NCI-H1105 (cell line): ENCODE measurements at regions not wholly inside any gene's neighbourhood (a gene's known extent, or its start where the extent isn't known, plus 50 kb on each side); places are given as distances from the start of the nearest gene placed in this dataset.
"Not testable (repeated sequence)": the region's sequence is repeated elsewhere in the genome, so short reads cannot be mapped to it uniquely, and the experiment has no call there.

ENCODE experiments used
- DNase-seq: peaks from one replicate; lab custom pipeline; 2025; lab: John Stamatoyannopoulos, UW

DNA sequence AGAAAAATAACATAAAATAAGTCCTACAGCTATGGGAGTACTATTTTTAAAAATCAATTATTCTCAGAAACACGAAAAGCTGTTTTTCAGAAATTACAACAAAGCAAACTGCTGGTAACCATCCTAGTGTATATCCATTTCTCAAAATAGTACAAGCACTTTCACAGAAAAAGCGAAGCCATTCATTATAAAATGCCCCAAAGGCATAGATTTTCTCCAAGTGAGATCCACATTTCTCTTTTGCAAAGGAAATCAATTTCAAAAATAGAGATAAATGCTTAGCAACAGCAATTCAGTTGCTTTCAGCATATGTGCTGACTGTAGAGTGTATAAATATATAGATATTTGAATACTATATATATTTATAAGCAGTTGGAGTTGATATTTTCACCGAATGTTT lies 1266.3 kb downstream of the SI start:
- no peak for DNase-seq

DNA sequence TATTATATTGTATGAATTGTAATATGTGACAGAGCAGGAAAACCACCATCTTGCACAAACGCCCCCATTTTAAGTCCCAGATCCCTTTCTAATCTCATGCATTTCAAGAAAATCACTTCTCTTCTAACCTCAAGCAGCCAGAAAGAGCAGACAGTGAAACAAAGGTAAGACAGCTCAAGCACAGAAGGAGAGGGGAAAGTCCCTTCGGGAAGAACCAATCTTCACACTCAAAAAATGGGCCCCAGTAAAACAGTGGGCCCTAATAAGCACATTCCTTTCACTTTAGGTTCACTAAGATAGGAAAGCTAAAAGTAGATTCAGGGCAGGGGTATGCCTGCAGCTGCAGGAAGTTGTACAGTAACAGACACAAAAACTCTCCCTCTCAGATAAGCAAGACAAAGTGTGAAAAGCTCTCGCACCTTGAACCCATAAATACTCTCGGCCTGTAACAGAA lies 1268.7 kb downstream of the SI start:
- DNase-seq = no peak

DNA sequence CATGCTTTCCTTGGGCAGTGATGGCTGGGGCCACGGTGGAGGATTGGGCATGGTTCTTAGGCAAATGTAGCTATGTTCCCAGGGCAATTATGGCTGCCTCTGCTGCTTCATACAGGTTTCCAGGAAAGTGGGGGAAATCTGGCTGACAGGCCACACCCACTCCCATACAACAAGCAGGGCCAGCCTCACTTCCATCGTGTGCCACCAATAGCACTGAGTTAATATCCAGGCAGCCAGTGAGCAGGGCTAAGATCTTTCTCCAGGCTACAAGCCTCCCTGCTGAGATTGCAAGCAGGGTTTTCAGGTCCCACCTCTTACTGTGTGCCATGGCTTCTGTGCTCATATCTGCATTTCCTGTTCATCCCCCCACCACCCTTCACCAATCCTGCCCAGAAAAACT lies 1291.9 kb downstream of the SI start:
- no peak for DNase-seq

DNA sequence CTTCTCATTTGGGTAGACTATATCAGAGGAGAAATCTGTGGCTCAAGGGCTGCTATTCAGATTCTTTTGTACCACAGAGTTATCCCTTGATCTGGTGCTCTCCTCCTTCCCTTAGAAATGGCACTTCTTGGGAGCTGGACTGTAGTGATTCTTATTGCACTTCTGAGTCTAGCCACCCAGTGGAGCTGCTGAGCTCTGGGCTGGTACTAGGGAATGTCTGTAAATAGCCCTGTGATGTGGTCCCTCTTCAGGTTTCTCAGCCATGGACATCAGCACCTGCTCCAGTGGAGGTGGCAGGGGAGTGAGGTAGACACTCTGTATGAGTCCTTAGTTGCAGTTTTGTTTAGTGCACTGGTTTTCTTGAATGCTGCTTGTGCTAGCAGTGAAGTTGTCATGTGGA lies 1292.6 kb downstream of the SI start:
- DNase-seq = no peak

DNA sequence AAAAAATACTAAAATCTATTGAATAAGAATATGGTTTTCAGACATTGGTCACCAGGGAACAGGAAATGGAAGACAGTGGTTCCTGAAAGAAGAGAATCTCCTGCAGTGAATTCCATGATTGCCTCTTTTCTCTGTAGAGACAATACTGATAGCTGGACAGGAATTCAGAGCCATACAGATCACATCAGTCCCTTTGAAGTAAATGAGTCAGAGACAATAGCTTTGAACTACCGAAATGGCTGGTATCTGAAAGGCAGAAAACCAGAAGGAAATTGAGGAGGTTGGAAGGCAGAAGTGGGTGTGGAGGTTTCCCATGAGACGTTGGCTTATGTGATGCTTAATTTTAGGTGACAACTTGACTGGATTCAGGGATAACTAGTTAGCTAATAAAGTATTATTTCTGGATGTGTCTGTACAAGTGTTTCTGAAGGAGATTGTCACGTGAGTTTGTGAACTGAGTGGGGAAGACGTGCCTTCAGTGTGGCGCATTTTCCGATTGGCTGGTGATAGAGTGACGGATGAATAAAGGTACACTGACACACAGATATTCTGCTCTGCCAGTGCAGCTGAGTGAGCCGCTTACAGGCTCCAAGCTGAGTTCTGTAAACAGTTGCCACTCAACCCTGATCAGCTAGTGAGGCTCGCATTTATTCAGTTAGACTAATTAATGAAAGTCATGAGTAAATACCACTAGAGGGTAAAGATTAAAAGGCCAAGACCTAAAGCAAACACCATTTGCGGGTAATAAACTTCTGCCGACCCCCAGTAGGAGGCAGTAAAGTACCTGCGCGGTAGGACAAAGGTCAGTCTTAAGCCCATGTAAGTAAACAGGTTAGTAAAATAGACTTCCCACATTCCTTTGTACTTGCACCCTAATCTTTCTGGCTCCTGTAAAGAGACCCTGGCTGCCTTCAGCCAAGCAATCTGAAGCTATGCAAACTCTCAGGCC lies 1298.6 kb downstream of the SI start:
- DNase-seq = no peak

DNA sequence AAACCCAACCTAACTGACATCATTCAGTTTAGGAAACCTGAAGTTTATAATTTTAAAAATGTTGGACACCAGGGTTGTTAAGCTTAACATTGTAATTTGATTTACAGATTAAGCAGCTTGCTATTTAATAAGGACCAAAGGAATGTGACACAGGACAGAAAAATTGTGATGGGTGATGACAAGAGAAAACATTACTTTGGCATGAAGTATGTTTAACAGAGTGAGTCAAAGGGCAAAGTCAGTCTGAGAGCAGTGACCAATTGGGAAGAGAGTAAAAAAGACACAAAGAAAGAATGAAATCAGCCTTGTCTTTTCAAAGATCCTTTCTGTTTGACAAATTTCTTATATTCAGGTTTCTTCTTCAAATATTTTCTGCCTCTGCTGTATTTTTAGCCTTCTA lies 1301.6 kb downstream of the SI start:
- DNase-seq = no peak

DNA sequence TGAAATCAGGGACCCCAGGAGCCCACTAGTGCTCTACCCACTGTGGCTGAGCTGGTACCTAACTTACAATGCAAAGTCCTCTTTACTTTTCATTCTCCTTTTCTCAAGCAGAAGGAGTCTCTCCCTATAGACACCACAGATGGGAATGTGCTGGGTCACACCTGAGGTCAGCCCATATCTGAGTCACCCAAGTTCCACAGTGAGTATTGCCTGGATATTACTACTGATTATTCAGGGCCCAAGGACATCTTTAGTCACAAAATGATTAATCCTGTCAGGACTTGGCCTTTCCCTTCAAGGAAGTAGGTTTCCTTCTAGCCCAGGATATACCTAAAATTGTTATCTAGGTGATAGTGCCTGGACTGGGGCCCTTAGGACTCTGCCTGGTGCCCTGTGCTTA lies 1305.2 kb downstream of the SI start:
- no peak for DNase-seq

DNA sequence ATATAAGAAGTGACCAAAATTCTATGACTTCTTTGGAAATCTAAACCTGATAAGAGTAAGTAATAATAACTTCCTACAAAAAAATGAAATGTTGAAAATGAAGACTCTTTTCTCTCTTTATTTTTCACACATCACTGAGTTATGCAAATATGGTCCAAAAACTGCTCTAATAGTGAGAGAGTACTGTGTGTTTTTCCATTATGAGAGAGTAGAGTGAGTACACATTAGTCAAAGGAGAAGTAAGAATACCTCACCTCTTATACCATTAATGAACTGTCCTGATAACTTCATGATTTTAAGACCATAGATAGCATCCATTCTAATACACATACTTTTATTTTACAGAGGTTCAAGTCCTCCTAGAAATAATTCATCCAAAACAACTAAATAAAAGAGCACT lies 1310.2 kb downstream of the SI start:
- DNase-seq = no peak

DNA sequence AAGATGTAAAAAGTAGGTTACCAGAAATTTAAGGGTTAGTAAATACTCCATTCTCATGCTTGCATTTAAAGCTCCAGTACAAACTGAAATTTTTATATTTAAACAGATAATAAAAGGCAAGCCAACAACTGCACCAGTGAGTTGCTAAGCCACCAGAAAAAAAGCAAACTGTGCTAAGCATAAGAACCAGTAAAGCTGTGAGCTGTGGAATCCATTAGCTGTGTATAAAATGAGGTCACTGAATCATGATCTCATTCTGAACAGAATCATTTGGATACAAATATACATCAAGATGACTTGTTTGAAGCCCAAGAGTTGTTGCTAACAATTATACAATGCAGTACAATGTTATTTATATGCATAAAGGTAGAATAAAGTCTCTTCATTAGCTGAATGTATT lies 1312.2 kb downstream of the SI start:
- DNase-seq = no peak

DNA sequence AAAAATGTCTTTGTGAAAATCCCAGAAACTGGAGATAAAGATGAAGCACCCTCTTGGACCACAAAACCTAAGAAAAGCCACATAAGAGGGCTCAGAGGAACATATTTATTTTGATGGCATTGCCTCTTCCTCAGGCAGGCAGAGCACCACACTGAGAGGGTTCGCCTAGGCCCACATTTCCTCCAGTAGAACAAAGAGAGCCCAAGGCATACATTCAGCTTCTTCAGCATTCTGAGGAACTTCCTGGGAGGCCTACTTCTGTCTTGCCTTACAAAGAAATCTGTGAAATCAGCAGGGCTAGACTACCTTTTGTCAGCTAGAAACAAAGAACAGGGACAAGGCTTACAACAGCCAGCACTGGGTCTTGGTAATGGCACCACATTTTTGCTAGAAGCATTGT lies 1325.3 kb downstream of the SI start:
- no peak for DNase-seq

DNA sequence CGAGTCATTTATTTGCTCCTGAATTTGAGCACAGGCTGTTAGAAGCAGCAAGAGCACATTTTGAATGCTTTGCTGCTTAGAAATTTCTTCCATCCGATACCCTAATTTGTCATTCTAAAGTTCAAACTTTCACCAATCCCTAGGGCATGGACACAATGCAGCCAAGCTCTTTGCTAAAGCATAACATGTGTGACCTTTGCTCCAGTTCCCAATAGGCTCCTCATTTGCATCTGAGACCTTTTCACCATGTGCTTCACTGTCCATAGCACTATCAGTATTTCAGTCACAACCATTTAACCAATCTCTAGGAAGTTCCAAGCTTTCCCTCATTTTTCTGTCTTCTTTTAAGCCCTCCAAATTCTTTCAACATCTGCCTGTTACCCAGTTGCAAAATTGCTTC lies 1333.1 kb downstream of the SI start:
- no peak for DNase-seq

DNA sequence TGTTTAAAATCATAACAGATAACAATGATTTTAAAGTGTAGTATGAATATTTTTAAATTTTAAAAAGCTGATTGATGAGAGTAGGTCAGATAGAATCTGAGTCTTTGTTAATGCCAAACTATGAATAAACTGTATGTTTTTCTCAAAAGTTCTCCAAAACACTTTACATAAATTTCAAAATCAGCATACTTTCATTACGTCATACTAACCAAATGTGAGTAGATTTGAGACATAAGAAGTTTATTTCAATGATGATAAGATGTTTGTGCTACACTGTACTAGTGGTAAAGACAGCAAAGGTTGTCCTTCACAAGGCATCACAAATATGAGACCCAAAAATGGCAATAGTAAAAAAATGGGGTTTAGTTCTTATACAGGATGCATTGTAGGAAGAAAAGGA lies 1342.9 kb downstream of the SI start:
- DNase-seq = no peak

DNA sequence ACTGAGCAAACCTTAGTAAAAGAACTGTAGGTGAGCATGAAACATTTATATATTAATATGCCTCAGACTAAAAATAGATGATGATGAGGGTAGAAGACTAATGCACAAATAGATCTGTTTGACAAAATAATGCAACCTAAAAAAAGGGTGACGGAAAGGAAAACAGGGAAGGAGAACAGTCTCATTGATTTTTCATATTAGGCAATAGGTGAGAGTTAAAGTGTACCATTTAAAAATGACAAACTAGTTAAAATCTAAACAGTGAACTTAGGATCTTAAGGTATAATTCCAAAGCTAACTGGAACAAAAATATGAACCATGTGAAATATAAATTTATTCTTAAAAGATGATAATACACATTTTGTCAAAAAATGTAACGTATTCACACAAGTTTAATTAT lies 1347.6 kb downstream of the SI start:
- DNase-seq = no peak

DNA sequence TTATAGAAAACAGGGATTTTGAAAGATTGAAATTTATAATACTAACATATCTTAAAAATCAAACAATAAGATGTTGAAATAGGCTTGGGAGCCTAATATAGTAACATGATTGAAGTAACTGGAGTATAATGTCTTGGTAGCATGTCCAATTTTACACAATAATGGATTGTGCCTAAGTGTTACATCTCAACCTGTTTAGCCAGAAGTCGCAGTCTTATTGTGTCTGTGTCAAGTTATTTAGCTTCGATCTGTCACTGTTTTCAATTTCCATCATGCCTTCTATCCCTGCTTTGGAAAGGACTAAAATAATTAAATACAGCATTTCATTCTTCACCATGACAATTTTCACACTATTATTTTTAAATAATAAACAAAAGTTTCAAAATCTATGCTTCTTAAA lies 1352.2 kb downstream of the SI start:
- DNase-seq = no peak

DNA sequence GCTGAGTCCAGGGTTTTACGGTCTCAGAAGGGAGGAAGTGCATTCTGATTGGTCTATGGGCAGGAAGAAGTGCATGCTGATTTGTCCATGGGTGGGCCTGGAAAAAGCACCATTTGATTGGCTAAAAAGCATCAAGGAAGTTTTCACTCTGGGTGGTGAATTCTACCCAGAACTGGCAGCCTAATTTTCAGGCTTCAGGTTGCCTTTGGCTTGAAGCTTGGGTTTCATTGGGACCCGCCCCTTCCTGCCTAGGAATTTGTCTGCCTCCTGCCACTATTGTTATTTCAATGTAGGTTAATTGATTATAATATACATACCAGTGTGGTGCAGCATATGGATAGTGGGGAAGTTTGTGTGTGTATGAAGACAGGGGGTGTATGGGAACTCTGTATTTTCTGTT lies 1355.9 kb downstream of the SI start:
- no peak for DNase-seq

DNA sequence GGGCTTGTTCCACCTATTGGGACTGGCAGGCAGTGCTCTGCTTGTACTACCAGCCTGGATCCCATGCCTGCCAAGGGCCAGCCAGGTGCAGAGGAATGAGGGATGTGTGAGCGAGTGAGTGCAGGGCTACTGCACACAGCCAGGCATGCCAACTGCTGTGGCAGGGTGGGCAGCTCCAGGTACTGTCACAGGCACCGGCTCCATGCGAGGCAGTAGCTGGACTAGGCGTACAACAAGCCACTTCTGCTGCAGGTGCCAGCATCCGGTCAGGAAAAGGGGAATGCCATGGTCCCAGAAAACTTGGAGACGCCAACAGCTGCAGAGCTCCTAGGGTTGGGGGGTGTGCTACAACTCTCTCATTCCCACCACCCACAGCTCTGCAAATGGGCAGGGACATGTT lies 1356.7 kb downstream of the SI start:
- no peak for DNase-seq

DNA sequence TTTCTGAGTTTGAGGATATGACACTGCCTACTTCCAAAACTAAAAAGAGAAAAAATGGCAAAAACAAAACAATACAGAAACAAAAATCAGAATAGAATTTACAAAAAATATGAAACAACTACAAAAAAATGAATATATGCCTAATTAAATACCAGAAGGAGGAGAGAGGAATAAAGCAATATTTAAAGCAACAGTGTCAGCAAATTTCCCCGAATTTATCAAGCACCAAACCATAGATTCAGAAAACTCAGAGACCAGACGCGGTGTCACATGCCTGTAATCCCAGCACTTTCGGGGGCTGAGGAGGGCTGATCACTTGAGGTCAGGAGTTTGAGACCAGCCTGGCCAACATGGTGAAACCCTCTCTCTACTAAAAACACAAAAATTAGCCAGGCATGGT lies 1360.9 kb downstream of the SI start:
- DNase-seq = no peak

DNA sequence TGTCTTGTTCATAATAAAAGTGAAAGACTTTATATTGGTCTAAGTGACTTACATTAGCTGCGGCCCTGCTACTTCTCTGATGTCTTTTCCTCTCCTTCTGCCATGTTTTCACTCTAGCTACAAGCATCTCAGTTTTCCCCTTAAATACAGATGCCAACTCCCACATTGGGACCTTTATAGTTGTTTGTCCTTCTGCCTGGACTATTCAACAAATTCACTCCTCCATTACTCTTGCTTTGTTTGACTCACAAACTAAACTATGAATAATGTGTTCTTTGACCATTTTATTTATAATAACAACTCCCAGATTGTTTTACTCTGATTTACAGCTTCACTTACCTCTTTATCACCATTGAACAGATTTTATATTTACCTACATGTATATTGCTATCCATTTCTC lies 1369.9 kb downstream of the SI start:
- no peak for DNase-seq

DNA sequence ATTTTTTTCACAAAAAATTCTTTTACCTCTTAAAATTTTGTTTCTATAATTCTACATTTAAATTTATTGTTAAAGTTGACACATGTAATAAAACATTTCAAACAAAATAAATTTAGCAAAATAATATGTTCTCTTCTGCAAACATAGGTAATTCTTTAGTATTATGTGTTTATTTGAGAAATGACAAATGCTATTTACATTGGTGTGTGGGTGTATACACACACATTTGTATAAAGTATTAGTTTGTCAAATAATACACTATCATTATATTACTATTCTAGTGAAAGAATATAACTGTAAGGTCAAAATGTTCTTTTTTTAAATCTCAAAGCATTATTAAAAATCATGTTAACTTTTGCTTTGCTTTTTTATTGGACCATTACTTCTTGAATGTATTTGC lies 1370.6 kb downstream of the SI start:
- no peak for DNase-seq

DNA sequence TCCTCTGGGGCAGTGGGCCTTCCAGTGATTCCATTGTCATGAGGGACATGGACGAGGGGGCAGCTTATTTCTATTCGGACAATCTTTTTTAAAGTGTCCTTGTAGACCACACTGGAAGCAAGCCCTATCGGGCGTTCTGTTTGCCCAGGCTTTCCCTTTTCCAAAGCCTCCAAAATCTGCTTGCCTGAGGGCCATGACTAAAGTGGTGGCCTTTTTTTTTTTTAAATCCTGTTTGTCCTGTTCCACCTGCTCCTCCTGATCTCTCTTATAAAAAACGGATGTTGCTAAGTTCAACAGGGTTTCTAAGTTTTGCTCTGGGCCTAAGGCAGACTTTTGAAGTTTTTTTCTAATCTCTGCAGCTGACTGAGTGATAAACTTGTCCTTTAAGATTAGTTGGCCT lies 1380.1 kb downstream of the SI start:
- not testable (repeated sequence) for DNase-seq

DNA sequence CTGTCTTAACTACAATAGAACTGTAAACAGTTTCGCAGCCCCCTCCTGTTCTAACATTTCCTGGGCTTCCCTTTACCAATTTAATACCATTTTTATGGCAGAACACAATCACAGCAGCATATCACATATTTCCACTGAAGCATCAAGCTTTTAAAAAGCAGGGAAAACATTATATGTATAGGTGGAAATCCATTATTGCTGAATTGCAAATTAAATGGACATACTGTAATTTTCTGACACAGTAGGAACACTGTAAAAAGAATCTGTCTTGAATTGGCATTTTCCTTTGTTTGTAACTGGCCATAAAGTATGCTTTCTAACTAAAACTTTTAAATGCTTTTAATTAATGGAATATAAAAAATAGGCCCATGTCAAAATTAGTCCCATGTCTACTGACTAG lies 1385.8 kb downstream of the SI start:
- DNase-seq = no peak

DNA sequence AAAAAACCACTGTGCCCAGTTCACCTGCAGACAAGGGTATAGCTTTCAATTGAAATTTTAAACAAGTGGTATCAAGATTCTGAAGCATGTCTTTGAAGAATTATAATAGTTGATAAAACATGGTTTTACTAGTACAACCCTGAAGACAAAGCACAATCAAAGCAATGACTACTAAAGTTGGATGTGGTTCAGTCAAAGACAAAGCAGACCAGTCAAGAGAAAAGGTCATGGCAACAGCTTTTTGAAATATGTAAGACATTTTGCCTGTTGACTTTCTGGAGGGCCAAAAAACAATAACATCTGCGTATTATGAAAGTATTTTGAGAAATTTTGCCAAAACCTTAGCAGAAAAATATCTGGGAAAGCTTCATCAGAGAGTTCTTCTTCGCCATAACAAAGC lies 1393.6 kb downstream of the SI start:
- DNase-seq = no peak

DNA sequence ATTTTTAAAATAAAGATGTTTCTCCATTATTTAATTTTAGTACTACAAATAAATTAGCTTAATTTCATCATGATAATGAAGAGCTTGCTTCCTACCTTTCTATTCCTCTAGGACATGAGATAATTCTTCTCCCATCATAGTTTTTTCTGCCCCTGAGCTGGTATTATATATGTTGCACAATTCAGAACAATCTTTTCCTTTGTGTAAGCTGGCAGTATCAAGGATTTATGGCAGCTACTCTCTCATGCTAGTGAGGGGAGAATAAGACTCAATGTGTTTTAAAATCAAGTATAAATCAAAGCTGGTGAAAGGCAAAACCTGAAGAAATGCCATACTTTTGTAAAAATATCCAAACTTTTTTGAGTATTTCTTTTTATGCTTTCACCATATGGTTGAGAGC lies 1405.3 kb downstream of the SI start:
- DNase-seq = no peak

DNA sequence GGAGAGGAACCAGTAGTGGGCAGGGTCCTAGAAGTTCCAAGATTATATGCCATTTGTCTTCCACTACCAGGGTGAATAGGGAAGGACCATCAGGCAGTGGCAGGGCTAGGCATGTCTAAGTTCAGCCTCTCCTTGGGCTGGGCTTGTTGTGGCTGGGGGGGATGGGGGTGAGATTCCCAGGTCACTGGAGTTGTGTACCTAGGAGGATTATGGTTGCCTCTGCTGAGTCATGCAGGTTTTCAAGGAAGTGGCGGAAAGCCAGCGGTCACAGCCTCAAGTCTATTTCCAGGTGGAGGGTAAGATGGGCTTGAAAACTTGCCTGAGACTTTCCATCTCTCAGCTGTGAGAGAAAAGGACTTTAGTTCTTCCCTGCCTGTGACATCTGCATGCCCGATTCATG lies 1407.1 kb downstream of the SI start:
- DNase-seq = no peak
